K562 (cell line): ENCODE measurements at regions not wholly inside any gene's neighbourhood (a gene's known extent, or its start where the extent isn't known, plus 50 kb on each side); places are given as distances from the start of the nearest gene placed in this dataset.

Experiments used
- ATAC-seq: fragments of 200-7000 bp; cut with Tn5 transposase; 3 replicates; pipeline ENCODE4 v1.9.1; 2020; ENCODE audit warnings: moderate library complexity
- BruUV-seq: library from RNA; stranded (reverse); fragments of 400-500 nt; replicated peaks from 2 replicates; lab custom pipeline; 2021; lab: Mats Ljungman, UMichigan
- CTCF ChIA-PET: fragments of 300-600 bp; formaldehyde crosslinking; extraction: SDS; loops from one replicate; lab custom pipeline; 2021; ENCODE audit warnings: low intra/inter-chr PET ratio; lab: Yijun Ruan, JAX
- POLR2A ChIA-PET: fragments of 300-600, 350-650 bp; sonication (Branson Sonifier 250); formaldehyde crosslinking; extraction: SDS; loops from one replicate; lab custom pipeline; 2021; ENCODE audit warnings: antibody characterized with exemption, inconsistent platforms; lab: Yijun Ruan, JAX
- DNase-seq, 4 experiments: peaks; one replicate each; pipeline versions ENCODE4 v3.0.0 to v3.0.0-alpha.2; 2011 to 2018; ENCODE audit warnings: low spot score in 3 of 4, mixed read lengths in 3 of 4; ENCODE audit errors: extremely low read depth in 1 of 4
- FAIRE-seq: peaks from 2 replicates; lab custom pipeline; 2011; peaks lifted over from hg19 to GRCh38; lab: Jason Lieb, UNC
- H2AFZ ChIP-seq: 2 replicates; pipeline ENCODE4 v1.6.0; 2011; ENCODE audit warnings: low read depth, low read length, control low read depth, inconsistent platforms
- H3K27ac ChIP-seq: fragments of 200-600 bp; 3 replicates; pipeline ENCODE4 v1.8.0; 2011; ENCODE audit warnings: low read depth, mild to moderate bottlenecking, control low read depth, inconsistent platforms, low read length, moderate library complexity, mixed read lengths; ENCODE audit errors: extremely low read depth
- H3K27me3 ChIP-seq, 2 experiments: fragments of 300-600 bp in 1 of 2; 2 replicates in 1 of 2; 3 replicates in 1 of 2; pipeline versions ENCODE4 v1.6.0 to v1.8.0; 2011; ENCODE audit warnings: inconsistent platforms in 2 of 2, low read length in 2 of 2, mild to moderate bottlenecking in 1 of 2, mixed read lengths in 1 of 2, moderate library complexity in 1 of 2; ENCODE audit not compliant: control insufficient read depth in 2 of 2, insufficient read depth in 2 of 2
- H3K36me3 ChIP-seq: fragments of 300-600 bp; 3 replicates; pipeline ENCODE4 v1.8.0; 2011; ENCODE audit warnings: mild to moderate bottlenecking, low read length, inconsistent platforms; ENCODE audit not compliant: control insufficient read depth, insufficient read depth
- H3K4me1 ChIP-seq, 2 experiments: fragments of 200-600 bp in 1 of 2; replicated peaks in 1 of 2; 2 replicates in 1 of 2; 3 replicates in 1 of 2; pipeline versions ENCODE4 v1.5.1 to v1.8.0; 2011; ENCODE audit warnings: inconsistent platforms in 2 of 2, low read length in 2 of 2, mild to moderate bottlenecking in 1 of 2, mixed read lengths in 1 of 2, moderate library complexity in 1 of 2; ENCODE audit not compliant: control insufficient read depth in 2 of 2, insufficient read depth in 2 of 2
- H3K4me2 ChIP-seq: 2 replicates; pipeline ENCODE4 v1.6.1; 2011; ENCODE audit warnings: low read length, control low read depth, inconsistent platforms, mixed read lengths; ENCODE audit not compliant: insufficient read depth
- H3K4me3 ChIP-seq: fragments of 200-600 bp; sonication (generic), shearing (Covaris generic); 2 replicates; pipeline ENCODE4 v1.5.1; 2016; ENCODE audit warnings: control low read depth, inconsistent platforms
- H3K79me2 ChIP-seq: fragments of 200-600 bp; 3 replicates; pipeline ENCODE4 v1.8.0; 2011; ENCODE audit warnings: low read length, inconsistent platforms; ENCODE audit not compliant: control insufficient read depth, insufficient read depth
- H3K9ac ChIP-seq, 2 experiments: 2 replicates each; pipeline versions ENCODE4 v1.6.0 to v1.6.1; 2011; ENCODE audit warnings: low read depth in 2 of 2, low read length in 2 of 2, control low read depth in 1 of 2, inconsistent platforms in 1 of 2, mild to moderate bottlenecking in 1 of 2, mixed read lengths in 1 of 2; ENCODE audit not compliant: insufficient read depth in 1 of 2
- H3K9me1 ChIP-seq: one replicate; pipeline ENCODE4 v1.6.0; 2011; ENCODE audit warnings: inconsistent platforms, mild to moderate bottlenecking, low read length, moderate library complexity; ENCODE audit not compliant: control insufficient read depth, insufficient read depth
- H3K9me3 ChIP-seq: replicated peaks from 2 replicates; pipeline ENCODE4 v1.5.1; 2011; ENCODE audit warnings: low read depth, low read length, inconsistent platforms; ENCODE audit not compliant: control insufficient read depth, insufficient read depth
- H4K20me1 ChIP-seq: replicated peaks from 2 replicates; pipeline ENCODE4 v1.6.1; 2011; ENCODE audit warnings: low read length, inconsistent platforms, mixed read lengths; ENCODE audit not compliant: control insufficient read depth, insufficient read depth
- CHD1 ChIP-seq: fragments of 200-600 bp; sonication (generic); IDR thresholded peaks from one replicate; pipeline ENCODE4 v1.6.1; 2012; ENCODE audit warnings: mild to moderate bottlenecking, moderate library complexity, low read length, inconsistent platforms
- HDAC2 ChIP-seq: fragments of 450-650 bp; IDR thresholded peaks from 2 replicates; pipeline ENCODE4 v1.6.1; 2016; ENCODE audit warnings: mild to moderate bottlenecking
- MLX ChIP-seq, 2 experiments: fragments of 450-650 bp in 1 of 2; sonication (generic) in 1 of 2; formaldehyde crosslinking; conservative IDR thresholded peaks; 2 replicates each; pipeline versions ENCODE4 v1.4.0 to v1.8.1; 2020 to 2022; ENCODE audit warnings: mild to moderate bottlenecking in 1 of 2, missing genetic modification reagents in 1 of 2
- NCOR1 ChIP-seq: fragments of 450-650 bp; IDR thresholded peaks from 2 replicates; pipeline ENCODE4 v1.6.1; 2016; ENCODE audit warnings: mild to moderate bottlenecking, moderate library complexity
- NR0B1 ChIP-seq: fragments of 450-650 bp; IDR thresholded peaks from one replicate; pipeline ENCODE4 v1.6.1; 2018; ENCODE audit warnings: mild to moderate bottlenecking, moderate library complexity; ENCODE audit not compliant: partially characterized antibody
- NR2C2 ChIP-seq, 2 experiments: fragments of 200-800 bp in 1 of 2; sonication (Bioruptor generic) in 1 of 2; sonication (generic) in 1 of 2; formaldehyde crosslinking in 1 of 2; IDR thresholded peaks; 2 replicates each; pipeline versions ENCODE4 v1.6.1 to v1.8.0; 2016 to 2022; ENCODE audit warnings: mild to moderate bottlenecking in 1 of 2, missing compliant biosample characterization in 1 of 2, missing genetic modification characterization in 1 of 2, missing genetic modification reagents in 1 of 2
- PHB ChIP-seq: fragments of 250-450 bp; sonication (Bioruptor Pico); IDR thresholded peaks from 2 replicates; pipeline ENCODE4 v1.5.0; 2021
- SMAD4 ChIP-seq: fragments of 250-450 bp; sonication (Bioruptor Pico); conservative IDR thresholded peaks from 2 replicates; pipeline ENCODE4 v1.8.0; 2021; ENCODE audit warnings: inconsistent platforms, mild to moderate bottlenecking, moderate library complexity
- STAT6 ChIP-seq: sonication (generic); formaldehyde crosslinking; IDR thresholded peaks from 2 replicates; pipeline ENCODE4 v1.8.1; 2023; ENCODE audit warnings: mild to moderate bottlenecking, missing genetic modification reagents
- ZNF551 ChIP-seq: fragments of 250-450 bp; sonication (Bioruptor Pico); IDR thresholded peaks from 2 replicates; pipeline ENCODE4 v1.5.0; 2021; ENCODE audit warnings: mild to moderate bottlenecking, moderate library complexity
- ZNF75A ChIP-seq: fragments of 450-650 bp; formaldehyde crosslinking; IDR thresholded peaks from 2 replicates; pipeline ENCODE4 v1.4.0; 2020; ENCODE audit warnings: mild to moderate bottlenecking
- WGBS: fragments of 100-300 bp; shearing (Covaris generic); methylation state at CpG from one replicate; pipeline ENCODE4 v1.1.6; 2016; ENCODE audit warnings: low coverage, mixed read lengths; ENCODE audit not compliant: insufficient coverage; ENCODE audit errors: missing lambda C conversion rate; 5-methylcytosine and 5-hydroxymethylcytosine counted together
- in situ Hi-C: fragments of 300-500 bp; cut with MboI; formaldehyde crosslinking; loops from 4 replicates; pipeline ENCODE4 v1.15.0; 2018; ENCODE audit warnings: inconsistent platforms, mixed read lengths
- intact Hi-C: fragments of 100-400 bp; cut with micrococcal nuclease; formaldehyde crosslinking; loops from 2 replicates; pipeline ENCODE4 v1.14.2; 2022

- TF ChIP-seq MLX (CRISPR knock-in tag; conservative IDR thresholded peaks at IDR 0.05) (no peak), STAT6 (CRISPR knock-in tag) (no peak), NR0B1 (no peak)
Observed at GRCh38 chr2:60391649-60392375, 161.6 kb downstream of the BCL11A start (continued).

GRCh38 chr2:60391230-60391629, 162.2 kb downstream of the BCL11A start:
- no peaks in the 10 kb centered on the region for H3K36me3 ChIP-seq
- no peak overlapping the region for H3K9ac ChIP-seq
- H3K27me3 ChIP-seq: peaks cover 0 to 9% of the 10 kb centered on the region in 2 experiments; a peak in 3 of 5 replicates
- no peak overlapping the region for H3K27ac ChIP-seq
- TF ChIP-seq HDAC2: no peak
- TF ChIP-seq ZNF75A (CRISPR knock-in tag): no peak
- no peak for TF ChIP-seq NCOR1
- no peak for TF ChIP-seq NR2C2 (CRISPR knock-in tag; IDR thresholded peaks at IDR 0.05)
- no peak for TF ChIP-seq NR2C2 (tag; IDR thresholded peaks at IDR 0.05)
- TF ChIP-seq PHB (CRISPR knock-in tag): no peak
- TF ChIP-seq SMAD4: no peak
- TF ChIP-seq CHD1: no peak
- TF ChIP-seq ZNF551: no peak
- in situ Hi-C loops: no loop called here
- no peak overlapping the region for H3K4me2 ChIP-seq
- no peak overlapping the region for H3K4me3 ChIP-seq
- POLR2A ChIA-PET: no interaction called here
- no peaks in the 10 kb centered on the region; the same call in 1 of the 2 replicates for H4K20me1 ChIP-seq
- BruUV-seq: no TSS peak
- CTCF ChIA-PET: no interaction called here
- no peak overlapping the region for H2AFZ ChIP-seq
- no peaks in the 10 kb centered on the region for H3K9me1 ChIP-seq
- DNase-seq: no peak
- H3K9me3 ChIP-seq: no peaks in the 10 kb centered on the region
- no peak for ATAC-seq
- intact Hi-C loops: no loop called here
- 2% methylated on average over 6 of the region's 6 CpGs for WGBS
- H3K79me2 ChIP-seq: no peaks in the 10 kb centered on the region
- H3K4me1 ChIP-seq: no peaks in the 10 kb centered on the region
- FAIRE-seq: no peak
